Left lobe of liver (tissue), 2 donors: ENCODE measurements at regions not wholly inside any gene's neighbourhood (a gene's known extent, or its start where the extent isn't known, plus 50 kb on each side); places are given as distances from the start of the nearest gene placed in this dataset.
A peak's percentile ranks its signal among the peaks of the same experiment; 100 is the strongest.

Source experiments
- ATAC-seq: fragments of 200-7000 bp; cut with Tn5 transposase; one replicate; pipeline ENCODE4 v1.9.1; 2020; ENCODE audit warnings: mild to moderate bottlenecking, moderate library complexity
- DNase-seq: peaks from one replicate; pipeline ENCODE4 v3.0.0-alpha.2; 2020; ENCODE audit warnings: low spot score
- donor health status: DM: no; HTN: no; CAD: no; lungs with moderate emphysema.
- donor health status: DM: no; HTN: yes; CAD: no.

- DNase-seq = no peak
- ATAC-seq = no peak
These were observed 132.1 kb downstream of the RHOU start for GRCh38 chr1:228867108-228867950.

GRCh38 chr1:228867951-228868730 lies 132.9 kb downstream of the RHOU start:
- ATAC-seq (no peak), DNase-seq (no peak)

GRCh38 chr1:228868731-228869024 lies 133.4 kb downstream of the RHOU start:
- ATAC-seq = no peak
- no peak for DNase-seq

DNA sequence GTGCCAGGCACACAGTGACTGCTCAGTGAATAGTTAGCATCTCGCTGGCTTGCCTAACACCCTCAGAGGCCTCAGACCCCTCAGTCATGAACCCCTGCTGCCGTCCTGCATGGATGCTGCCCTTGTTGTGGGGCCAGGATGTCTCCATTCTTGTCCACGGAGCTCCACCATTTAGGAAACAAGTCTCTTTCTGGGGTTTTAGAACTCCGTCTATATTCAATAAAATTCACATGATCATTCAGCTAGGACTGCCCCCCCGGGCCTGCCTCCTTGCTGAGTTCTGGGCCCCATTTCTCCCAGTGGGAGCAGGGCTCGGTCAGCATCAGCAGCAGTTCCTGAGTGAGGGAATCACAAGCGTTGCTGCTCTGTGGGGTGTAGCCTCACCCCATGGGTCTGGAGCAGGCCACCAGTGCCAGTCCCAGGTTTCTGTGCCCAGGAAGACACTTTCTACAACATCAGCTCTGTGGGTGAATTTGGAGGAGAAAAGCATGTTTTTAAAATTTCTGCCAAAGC lies 134.1 kb downstream of the RHOU start:
- no peak for ATAC-seq

DNA sequence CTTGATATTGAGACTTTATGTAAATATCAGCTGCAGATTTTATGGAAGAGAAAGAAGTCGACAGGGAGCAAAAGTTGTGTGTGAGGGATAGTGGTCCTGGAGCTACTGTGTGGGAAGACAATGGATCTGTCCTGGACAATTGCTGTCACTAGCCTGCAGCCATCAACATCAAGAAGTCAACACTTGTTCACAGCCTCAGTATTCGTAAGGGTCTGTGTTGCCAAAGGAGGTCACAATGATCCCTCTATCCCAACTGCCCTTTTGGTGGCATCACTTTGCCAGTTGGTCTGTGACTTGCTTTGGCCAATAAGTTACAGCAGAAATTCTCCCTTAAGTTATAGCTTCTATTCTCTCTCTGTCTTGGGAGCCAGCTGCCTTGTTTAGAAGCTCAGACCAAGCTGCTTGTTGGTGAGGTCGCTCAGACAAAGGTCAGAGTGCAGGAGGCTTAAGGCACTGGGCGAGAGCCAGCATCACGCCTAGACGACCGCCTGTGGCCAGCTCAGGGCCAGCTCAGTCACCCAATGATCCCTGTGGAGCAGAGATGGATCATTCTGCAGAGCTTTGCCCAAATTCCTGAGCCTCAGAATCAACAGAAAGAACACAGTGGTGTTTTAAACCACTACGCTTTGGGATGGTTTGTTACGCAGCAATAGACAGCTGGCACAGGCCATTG lies 134.9 kb downstream of the RHOU start:
- ATAC-seq (no peak), DNase-seq (no peak)

More for the DNA sequence above, 134.1 kb downstream of the RHOU start:
- no peak for DNase-seq

DNA sequence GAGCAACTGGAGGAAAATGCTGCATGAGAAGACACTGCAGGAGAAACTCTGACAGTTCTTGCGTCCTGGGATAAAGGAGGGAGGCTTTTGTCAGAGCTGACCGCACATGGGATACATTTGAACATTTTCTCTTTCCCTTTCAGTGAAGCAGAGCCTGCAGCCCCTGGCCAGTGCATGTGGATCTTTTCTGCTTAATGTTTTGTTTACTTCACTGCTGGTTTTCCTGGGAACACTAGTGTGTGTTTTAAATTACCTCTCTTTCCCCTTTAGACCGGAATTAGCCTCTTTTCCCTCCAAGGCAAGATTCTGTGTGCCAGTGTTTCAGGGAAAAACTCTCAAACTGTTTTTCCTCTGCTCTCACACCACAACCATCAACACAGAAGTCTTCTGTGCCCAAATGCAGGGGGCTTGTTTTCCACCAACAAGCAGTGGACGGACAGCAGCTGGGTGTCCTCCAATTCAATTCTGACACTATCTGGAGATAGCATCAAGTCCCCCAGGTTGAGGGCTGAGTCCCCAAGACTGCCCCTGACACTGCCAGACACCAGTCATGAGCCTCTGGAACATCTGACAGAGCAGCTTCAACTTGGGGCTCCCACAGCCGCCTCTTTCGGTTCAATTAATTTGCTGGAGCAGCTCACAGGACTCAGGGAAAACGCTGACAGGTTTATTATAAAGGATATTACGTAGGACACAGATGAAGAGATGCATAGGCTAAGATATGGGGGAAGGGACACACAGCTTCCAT lies 136.2 kb downstream of the RHOU start:
- ATAC-seq = no peak
- no peak for DNase-seq

- no peak for ATAC-seq
- no peak for DNase-seq
These were observed 136.8 kb downstream of the RHOU start for GRCh38 chr1:228872080-228872479.

- ATAC-seq = no peak
- DNase-seq = no peak
These were observed 138.4 kb downstream of the RHOU start for GRCh38 chr1:228873709-228874108.

GRCh38 chr1:228875741-228876140 lies 140.5 kb downstream of the RHOU start:
- ATAC-seq (no peak), DNase-seq (no peak)

- no peak for ATAC-seq
- DNase-seq = no peak
These were observed 140.9 kb downstream of the RHOU start for GRCh38 chr1:228876187-228876586.

- no peak for ATAC-seq
- DNase-seq = no peak
These were observed 143.9 kb downstream of the RHOU start for GRCh38 chr1:228879164-228879563.

- DNase-seq (no peak), ATAC-seq (no peak)
These were observed 146.9 kb downstream of the RHOU start for GRCh38 chr1:228882041-228882770.

DNA sequence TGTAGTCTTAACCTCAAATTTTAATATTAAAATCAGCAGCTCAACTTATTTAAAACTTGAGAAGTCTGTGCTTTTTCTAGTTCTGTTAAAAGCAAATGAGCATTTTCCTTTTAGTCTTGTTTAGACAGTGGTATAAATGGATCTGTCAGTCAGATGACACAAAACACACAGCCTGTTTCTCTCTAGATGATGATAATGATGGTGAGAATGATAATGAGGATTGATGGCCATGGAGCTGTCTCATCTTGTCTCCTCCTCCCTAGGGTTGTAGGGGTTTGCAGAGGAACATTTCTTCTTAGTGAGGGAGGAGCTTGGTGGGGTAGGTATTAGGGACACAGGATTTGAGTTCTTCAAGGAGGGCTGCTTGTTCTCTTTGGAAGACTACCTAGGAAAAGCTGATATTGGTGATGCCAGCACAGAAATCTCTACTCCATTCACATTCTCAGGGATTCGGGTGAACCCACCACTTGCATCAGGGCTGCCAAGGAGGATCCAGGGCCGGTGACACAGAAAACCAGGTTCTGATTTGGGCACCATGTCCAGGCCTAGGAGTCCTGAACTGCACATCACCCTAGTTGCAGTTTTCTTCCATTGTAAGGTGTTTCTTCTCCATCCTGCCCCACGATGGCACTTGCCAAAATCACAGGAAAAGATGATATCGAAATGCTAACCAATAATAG lies 147.6 kb downstream of the RHOU start:
- DNase-seq (no peak), ATAC-seq (no peak)

GRCh38 chr1:228883535-228883934 lies 148.3 kb downstream of the RHOU start:
- no peak for DNase-seq
- ATAC-seq = no peak

GRCh38 chr1:228884196-228884595 lies 148.9 kb downstream of the RHOU start:
- DNase-seq (no peak), ATAC-seq (no peak)

GRCh38 chr1:228884615-228885566 lies 149.6 kb downstream of the RHOU start:
- DNase-seq (no peak), ATAC-seq (peak; percentile 55)

DNA sequence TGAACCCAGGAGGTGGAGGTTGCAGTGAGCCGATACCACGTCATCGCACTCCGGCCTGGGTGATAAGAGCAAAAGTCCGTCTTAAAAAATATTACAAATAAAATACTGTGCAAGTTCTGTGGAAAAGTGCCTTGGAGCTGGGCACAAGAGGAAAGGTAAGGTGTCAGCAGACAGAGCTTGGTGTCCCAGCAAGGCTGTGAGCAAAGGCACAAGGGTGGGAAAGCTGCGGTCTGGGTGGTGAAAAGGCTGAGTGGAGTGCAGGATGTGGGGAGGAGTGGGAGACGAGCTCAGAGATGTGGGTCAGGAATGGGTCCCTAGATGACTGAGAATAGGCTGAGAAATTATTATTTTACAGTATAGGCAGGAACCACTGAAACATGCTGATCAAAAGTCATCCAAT lies 150.6 kb downstream of the RHOU start:
- DNase-seq = no peak
- no peak for ATAC-seq

DNA sequence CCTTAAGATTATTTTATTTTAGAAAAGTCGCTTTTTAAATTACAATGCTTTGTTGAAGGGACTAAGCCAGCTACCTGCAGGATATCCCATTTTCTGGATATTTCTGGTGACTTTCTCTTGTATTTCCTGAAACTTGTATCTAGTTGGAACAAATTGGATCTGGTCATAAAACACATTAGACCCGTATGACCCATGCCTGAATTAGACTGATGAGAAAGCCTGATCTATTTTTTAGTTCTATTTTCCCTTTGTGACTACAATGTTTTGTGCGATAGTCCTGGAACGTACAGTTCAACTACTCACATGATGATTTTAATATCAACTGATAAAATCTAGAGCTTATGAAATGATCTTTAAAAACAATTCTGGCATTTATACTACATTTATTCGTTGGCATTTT lies 151.8 kb downstream of the RHOU start:
- DNase-seq (no peak), ATAC-seq (no peak)

GRCh38 chr1:228887960-228888359 lies 152.7 kb downstream of the RHOU start:
- DNase-seq (no peak), ATAC-seq (no peak)
